ENCODE measurements at regions not wholly inside any gene's neighbourhood (a gene's known extent, or its start where the extent isn't known, plus 50 kb on each side); places are given as distances from the start of the nearest gene placed in this dataset.

GRCh38 chr9:89999534-90000370 is 394.9 kb downstream of the GADD45G start:
- no peak for TF ChIP-seq POLR2A (IDR thresholded peaks at IDR 0.05)
- no peak for TF ChIP-seq EP300 (IDR thresholded peaks at IDR 0.05)
- TF ChIP-seq CTCF (IDR thresholded peaks at IDR 0.05) = no peak
- peak; percentile 93 for TF ChIP-seq POLR2AphosphoS5 (IDR thresholded peaks at IDR 0.05)
- peak overlapping the region in 1 of 2 donors; percentile 32 for H3K4me3 ChIP-seq
- WGBS, 2 donors (ENCODE audit: low coverage in 1 of 2) = no CpG with 5 or more reads among the region's 12 CpGs
- H3K27ac ChIP-seq = peak overlapping the region; percentile 70 to 89 (median 80)
- no peaks in the 10 kb centered on the region for H3K36me3 ChIP-seq
- H3K27me3 ChIP-seq = no peaks in the 10 kb centered on the region
- peak; percentile 84 for ATAC-seq
- H3K4me1 ChIP-seq = peaks cover 13 to 81% (median 23%) of the 10 kb centered on the region in 3 donors
- peaks cover 0 to 5% (median 0%) of the 10 kb centered on the region in 3 donors for H3K9me3 ChIP-seq

GRCh38 chr9:90000925-90001324 is 396.1 kb downstream of the GADD45G start:
- H3K27ac ChIP-seq = peak overlapping the region; percentile 70 to 89 (median 80)
- no peak overlapping the region for H3K4me3 ChIP-seq
- no peaks in the 10 kb centered on the region for H3K27me3 ChIP-seq
- no peak for ATAC-seq
- TF ChIP-seq POLR2AphosphoS5 (IDR thresholded peaks at IDR 0.05) (peak; percentile 87), EP300 (IDR thresholded peaks at IDR 0.05) (no peak)
- peaks cover 0 to 11% (median 0%) of the 10 kb centered on the region in 3 donors for H3K9me3 ChIP-seq
- peaks cover 13 to 78% (median 23%) of the 10 kb centered on the region in 3 donors for H3K4me1 ChIP-seq
- H3K36me3 ChIP-seq = no peaks in the 10 kb centered on the region
- WGBS, 2 donors (ENCODE audit: low coverage in 1 of 2) = 36 to 58% methylated on average over 6 of the region's 7 CpGs

- WGBS, 2 donors (ENCODE audit: low coverage in 1 of 2) = 0 to 58% methylated on average over 1 to 4 of the region's 7 CpGs
- peak overlapping the region in 3 of 4 donors; percentile 80 to 89 (median 81) for H3K27ac ChIP-seq
- TF ChIP-seq EP300 (IDR thresholded peaks at IDR 0.05) (no peak), POLR2A (IDR thresholded peaks at IDR 0.05) (no peak), POLR2AphosphoS5 (IDR thresholded peaks at IDR 0.05) (no peak), CTCF (IDR thresholded peaks at IDR 0.05) (no peak)
- H3K4me3 ChIP-seq = no peak overlapping the region
- no peaks in the 10 kb centered on the region for H3K36me3 ChIP-seq
- H3K27me3 ChIP-seq = no peaks in the 10 kb centered on the region
- H3K4me1 ChIP-seq = peaks cover 13 to 74% (median 23%) of the 10 kb centered on the region in 3 donors
- peaks cover 0 to 6% (median 0%) of the 10 kb centered on the region in 3 donors for H3K9me3 ChIP-seq
- ATAC-seq = no peak
Observed at GRCh38 chr9:90001747-90002146, 396.9 kb downstream of the GADD45G start.

DNA sequence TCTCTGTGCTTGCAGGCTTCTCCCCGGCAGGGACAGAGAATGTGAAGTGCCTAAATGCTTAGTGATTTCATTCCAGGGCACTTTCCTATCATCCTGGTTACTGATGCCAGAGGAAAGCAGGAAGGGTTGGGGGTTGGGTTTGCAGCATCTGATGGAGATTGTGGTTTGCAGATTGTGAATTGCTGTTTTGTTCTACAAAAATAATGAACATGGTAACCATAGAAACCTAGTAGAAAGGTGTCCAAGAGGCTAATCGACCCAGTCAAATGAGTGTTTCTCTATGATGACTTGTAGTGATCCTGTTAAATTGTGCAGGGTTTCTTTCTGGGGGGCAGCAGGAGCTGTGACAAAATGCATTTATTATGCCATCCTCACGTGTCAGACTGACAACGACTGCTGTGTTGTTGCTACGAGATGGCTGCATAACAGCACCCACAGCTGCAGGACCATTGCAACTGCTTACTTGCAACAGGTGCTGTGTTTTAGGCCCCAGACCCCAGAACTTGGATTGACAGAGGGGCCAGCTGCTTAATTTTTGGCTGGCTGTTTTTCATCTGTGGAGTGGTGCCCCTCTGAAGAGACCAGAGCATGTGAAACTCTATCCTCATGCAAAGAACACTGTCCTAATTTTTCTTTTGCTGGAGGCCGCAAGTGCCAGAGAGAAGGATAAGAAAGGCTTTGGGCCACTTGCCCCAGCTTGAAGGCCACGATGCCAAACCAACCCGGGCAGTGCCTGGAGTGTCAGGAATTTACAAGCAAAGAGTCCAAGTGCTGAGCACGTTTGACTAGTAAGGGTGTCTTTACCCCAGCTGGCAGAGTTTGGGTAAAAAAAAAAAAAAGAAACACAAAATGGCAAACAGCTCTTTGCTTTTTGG is 397.8 kb downstream of the GADD45G start:
- Histone ChIP-seq H3K4me3 (no peak overlapping the region), H3K27me3 (no peaks in the 10 kb centered on the region), H3K9me3 (peaks cover 0 to 6% (median 0%) of the 10 kb centered on the region in 3 donors), H3K36me3 (no peaks in the 10 kb centered on the region), H3K4me1 (peaks cover 15 to 80% (median 23%) of the 10 kb centered on the region in 3 donors), H3K27ac (peak overlapping the region; percentile 15 to 89 (median 80))
- WGBS, 2 donors (ENCODE audit: low coverage in 1 of 2) = 29 to 36% methylated on average over 7 to 9 of the region's 9 CpGs
- TF ChIP-seq POLR2AphosphoS5 (IDR thresholded peaks at IDR 0.05) (peak; percentile 76), CTCF (IDR thresholded peaks at IDR 0.05) (no peak)
- ATAC-seq = peak; percentile 46

- Histone ChIP-seq H3K4me1 (peaks cover 12 to 65% (median 15%) of the 10 kb centered on the region in 3 donors), H3K9me3 (peaks cover 0 to 6% (median 0%) of the 10 kb centered on the region in 3 donors), H3K27ac (no peak overlapping the region), H3K36me3 (no peaks in the 10 kb centered on the region), H3K27me3 (no peaks in the 10 kb centered on the region), H3K4me3 (no peak overlapping the region)
- 90 to 100% methylated on average over 1 to 2 of the region's 3 CpGs for WGBS, 2 donors (ENCODE audit: low coverage in 1 of 2)
- ATAC-seq = no peak
- no peak for TF ChIP-seq EP300 (IDR thresholded peaks at IDR 0.05)
Observed at GRCh38 chr9:90005388-90005787, 400.6 kb downstream of the GADD45G start.

Measured in gastroesophageal sphincter (tissue), 4 donors.